NCI-H82 treated with DMSO at 0.1 percent for 48 hours (cell line): ENCODE measurements at regions not wholly inside any gene's neighbourhood (a gene's known extent, or its start where the extent isn't known, plus 50 kb on each side); places are given as distances from the start of the nearest gene placed in this dataset.

Experiments used
- DNase-seq: peaks from one replicate; lab custom pipeline; 2025; ENCODE audit not compliant: unreplicated experiment; lab: John Stamatoyannopoulos, UW

DNA sequence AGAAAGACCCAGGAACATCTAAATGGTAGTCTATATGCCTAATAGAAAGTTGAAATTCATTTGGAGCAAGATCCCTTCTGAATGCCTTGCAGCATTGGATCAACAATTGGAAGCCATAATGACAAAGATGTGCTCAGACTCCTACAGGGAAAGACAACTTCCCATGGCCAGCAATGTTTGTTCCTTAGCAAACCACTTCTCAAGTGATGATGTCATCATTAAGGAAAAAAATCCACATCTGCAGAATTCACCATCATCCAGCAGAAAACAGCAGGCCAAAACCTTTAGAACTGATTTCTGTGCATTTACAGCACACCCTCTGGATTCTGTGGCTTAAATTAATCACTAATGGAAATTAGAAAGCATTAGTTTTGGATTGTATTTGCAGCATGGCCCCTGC, 82.4 kb upstream of the ZIC3 start:
- no peak for DNase-seq

DNA sequence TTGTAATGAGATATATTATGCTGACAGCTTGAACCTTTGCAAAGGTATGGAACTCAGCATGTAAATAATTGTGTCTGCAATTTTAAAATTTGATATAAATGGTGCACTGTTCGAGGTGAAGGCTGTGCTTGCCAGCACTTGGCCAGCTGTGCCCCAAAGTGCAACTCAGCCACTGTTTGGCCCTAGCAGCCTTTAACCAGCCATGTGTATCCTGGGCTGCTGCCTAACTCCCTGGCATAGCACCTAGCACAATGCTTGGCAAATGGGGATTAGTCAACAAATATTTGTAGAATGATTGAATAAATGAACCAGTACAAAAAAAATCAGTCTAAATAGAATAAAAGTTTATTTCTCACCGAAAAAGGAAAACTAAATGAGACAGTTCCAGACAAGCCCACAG, 83.8 kb upstream of the ZIC3 start:
- DNase-seq: no peak

- DNase-seq: no peak
Measured at GRCh38 chrX:137479386-137479785, 86.5 kb upstream of the ZIC3 start.

DNA sequence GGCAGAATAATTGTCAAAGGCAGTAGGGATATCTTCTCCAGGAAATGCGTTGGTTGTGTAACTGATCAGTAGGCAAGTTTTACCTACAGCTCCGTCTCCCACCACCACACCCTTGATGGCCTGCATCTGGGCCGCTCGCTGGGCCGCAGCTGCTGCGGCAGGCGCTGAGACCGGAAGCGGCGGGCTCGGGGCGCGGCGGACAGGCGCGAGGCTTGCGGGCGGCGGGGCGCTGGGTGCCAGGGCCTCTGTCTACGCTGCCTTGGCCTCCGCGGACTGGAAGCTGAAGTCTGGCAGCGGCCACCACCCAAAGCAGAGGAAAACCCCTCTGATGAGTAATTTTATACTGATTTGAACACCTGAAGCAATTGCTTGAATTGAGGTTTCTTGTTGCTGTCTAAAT, 124.2 kb upstream of the ZIC3 start:
- no peak for DNase-seq

DNA sequence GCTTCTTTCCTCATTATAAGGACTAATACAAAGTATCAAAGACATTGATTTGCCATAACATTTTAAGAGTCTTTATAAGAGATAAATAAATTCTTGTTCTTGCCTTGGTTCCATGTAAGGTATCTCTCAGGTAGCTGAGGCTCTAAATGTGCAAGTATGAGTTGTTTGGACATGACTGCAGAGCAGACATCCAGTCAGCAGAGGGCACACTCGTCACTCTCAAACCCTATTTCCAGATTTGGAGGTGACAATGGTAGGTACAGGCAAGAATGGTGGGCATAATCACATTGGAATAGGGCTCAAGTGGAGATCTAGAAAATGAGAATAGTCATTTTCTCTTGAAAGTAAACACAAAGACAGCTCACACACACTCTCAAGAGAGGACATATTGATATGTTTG, 133.3 kb upstream of the ZIC3 start:
- DNase-seq: no peak

- DNase-seq: no peak
Measured at GRCh38 chrX:137431693-137432488, 134.0 kb upstream of the ZIC3 start.

- no peak for DNase-seq
Measured at GRCh38 chrX:137430984-137431475, 134.9 kb upstream of the ZIC3 start.

DNA sequence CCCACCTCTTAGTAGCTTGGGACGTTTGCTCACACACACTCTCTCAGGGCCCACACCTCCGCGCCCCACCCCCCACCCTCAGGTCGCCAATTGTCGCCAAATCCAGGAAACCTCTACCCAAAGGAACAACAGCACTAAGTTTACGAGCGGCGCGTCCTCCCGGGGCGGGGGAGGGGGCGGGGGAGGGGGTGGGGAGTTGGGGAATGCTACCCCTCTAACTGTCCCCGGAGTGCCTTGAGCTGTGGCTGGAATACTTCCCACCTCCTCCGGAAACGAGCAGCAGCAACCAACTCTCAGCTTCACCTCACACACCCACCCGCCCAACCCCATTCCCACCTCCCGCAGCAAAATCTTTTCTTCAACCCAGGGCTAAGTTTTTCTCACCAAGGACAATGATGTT, 135.6 kb upstream of the ZIC3 start:
- no peak for DNase-seq

DNA sequence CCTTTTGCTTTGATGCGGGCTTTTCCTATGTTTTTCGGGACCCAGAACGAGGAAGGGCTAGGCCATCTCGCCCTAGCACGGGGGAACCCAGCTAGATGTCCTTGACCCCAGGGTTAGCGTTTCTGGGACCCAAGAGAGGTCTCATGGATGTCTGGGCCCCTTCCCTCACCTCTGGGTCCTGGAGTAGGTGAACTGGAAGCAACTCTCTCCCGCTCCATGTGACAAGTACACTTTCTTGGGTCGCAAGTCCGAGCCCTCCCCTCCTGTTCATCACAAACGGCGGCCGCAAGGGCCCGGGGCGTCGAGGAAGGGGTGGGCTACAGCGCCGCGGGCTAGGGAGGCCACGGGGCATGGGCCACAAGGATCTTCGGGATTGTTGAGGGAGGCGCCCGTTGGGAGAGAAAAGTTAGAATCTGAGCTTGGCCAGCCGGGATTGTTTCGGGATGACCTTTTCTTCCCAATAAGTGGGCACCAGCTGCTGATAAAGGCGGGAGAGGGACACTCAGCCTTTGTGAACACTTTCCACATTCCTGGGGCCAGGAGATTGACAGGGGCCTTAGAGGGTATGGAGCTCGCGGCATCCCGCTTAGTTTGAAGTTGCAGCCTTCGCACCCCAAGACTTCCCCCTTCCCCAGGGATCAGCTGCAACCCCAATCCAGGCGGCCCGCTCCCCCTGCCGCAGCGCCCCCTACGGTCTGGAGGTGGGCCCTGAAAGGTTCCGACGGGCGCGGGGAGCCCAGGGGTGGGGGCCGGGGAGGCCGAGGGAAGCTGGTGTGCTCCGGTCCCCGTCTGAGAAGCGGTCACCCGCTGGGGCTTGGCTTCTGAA, 136.9 kb upstream of the ZIC3 start:
- no peak for DNase-seq

DNA sequence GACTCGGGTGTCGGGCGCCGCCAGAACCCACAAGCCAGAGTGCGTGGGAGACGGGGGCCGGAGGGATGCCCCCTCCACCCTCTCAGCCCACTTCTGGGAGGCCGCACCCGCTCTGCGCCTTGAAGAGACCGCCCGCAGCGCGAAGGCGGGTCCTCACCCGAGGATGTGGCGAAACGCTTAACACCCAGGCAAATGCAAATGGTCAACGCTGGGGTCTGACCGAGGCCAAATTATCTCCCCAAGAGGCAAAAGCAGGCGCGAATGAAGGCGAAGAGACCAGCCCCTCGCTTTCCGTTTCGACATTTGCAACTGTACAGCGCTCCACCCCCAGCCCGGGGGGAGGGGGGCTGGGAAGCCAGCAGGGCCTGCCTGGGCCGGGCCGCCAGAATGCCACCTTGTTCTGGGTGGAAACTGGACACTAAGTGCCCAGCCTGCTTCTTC, 137.7 kb upstream of the ZIC3 start:
- no peak for DNase-seq

DNA sequence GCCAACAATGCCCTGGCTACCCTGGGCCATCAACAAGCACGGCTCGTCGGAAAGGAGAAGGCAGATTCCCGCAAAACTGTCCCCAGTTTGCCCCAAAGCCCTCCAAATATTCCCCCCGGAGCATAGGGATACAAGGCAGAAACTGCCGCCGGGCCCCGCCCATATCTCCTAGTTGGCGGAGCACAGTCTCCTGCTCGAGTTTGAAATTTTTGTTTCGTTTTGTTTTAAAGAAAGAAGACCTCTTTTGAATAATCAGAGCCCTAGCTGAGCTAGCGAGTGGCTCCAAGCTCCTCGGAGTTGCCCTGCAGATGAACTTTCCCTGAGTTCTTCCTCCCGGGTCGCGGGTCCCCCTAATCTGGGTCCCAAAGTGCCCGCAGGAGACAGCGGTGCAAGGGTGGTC, 138.1 kb upstream of the ZIC3 start:
- no peak for DNase-seq

- no peak for DNase-seq
Measured at GRCh38 chrX:137427426-137427778, 138.5 kb upstream of the ZIC3 start.

DNA sequence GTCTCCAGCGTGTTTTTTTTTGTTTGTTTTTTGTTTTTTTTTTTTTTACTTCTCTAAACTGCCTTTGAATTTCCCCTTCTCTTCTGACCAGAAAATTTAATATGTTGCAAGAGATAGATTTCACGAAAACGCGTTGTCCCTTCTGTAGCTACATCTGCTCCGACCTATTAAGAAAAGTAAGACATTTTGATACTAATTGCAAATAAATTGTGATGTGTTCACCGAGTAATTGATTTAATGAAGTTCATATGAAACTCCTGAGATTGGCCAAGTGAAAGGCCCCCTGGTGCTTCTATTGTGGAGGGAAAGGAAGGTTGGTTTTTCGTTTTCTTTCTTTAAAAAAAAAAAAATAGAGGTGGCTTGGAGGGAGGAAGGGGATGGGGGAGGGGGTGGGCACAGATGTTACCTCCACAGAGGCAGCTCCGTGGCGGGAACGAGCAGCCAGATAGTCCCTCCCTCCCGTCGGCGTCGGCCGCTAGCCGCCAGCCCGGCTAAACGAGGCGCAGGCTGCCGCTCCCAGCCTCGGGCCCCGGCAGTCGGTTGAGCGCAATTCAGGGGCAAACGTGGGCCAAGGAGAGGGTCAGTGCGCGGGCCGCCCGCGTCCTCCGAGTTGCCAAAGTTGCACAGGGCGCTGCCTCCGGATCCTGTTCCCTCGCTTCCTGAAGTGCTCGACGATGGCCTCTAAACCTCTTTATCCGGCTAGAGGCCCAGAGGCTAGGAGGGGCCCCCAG, 139.1 kb upstream of the ZIC3 start:
- no peak for DNase-seq

DNA sequence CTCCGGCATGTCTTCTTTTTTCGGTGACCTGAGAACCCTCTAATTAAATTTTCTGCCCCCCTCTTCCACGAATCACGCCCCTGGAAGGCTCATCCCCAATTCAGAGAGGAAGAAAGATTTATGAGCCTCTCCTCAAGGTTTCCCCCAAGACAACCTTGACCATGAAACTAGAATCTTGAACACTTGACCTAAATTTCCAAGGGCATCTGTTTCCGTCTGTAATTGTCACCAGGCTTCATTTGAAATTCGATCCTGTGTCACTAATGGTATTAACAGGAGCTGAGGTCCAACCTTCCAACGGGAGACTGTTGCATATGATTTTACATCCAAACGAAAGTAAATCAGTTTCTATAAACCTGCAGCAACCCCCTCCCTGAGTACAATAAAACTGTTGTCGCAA, 139.9 kb upstream of the ZIC3 start:
- no peak for DNase-seq

- peak; percentile 31 for DNase-seq
Measured at GRCh38 chrX:137425273-137425902, 140.5 kb upstream of the ZIC3 start.

- DNase-seq: no peak
Measured at GRCh38 chrX:137424679-137425078, 141.2 kb upstream of the ZIC3 start.

GRCh38 chrX:137423241-137423640, 142.7 kb upstream of the ZIC3 start:
- DNase-seq: no peak

DNA sequence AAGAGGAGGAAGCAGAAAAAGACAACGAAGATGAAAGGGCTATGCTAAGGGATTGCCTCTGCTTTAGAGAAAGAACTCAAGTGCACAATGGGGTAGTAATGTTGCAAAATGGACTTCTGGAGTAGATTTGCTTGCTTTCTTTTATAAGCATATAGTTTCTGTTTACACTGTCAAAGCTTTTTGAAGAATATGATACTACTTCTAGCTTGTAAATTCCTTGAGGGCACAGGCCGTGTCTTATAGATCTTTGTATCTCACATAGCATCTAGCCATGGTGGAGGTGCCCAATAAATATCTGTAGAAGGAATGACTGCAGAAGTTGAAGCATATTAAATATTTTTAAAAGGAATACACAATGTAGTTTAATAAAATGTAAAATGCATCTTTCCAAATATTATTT, 147.8 kb upstream of the ZIC3 start:
- no peak for DNase-seq

DNA sequence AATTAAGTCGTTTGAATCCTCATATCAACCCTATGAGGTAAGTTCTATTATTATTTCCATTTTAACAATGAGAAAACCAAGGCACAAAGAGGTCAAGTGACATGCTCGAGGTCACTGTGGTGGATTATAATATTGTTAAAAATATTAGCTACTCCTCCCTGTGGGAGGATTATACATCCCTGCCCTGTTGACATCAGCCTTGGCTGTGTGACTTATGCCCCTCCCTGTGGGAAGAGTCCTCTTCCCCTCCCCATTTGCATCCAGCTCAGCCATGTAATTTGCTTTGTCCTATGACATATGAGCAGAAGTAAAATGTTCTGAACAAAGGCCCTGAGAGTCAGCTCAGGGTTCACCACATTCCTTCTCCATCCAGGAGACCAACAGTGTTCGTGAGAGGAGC, 152.7 kb upstream of the ZIC3 start:
- DNase-seq: no peak

DNA sequence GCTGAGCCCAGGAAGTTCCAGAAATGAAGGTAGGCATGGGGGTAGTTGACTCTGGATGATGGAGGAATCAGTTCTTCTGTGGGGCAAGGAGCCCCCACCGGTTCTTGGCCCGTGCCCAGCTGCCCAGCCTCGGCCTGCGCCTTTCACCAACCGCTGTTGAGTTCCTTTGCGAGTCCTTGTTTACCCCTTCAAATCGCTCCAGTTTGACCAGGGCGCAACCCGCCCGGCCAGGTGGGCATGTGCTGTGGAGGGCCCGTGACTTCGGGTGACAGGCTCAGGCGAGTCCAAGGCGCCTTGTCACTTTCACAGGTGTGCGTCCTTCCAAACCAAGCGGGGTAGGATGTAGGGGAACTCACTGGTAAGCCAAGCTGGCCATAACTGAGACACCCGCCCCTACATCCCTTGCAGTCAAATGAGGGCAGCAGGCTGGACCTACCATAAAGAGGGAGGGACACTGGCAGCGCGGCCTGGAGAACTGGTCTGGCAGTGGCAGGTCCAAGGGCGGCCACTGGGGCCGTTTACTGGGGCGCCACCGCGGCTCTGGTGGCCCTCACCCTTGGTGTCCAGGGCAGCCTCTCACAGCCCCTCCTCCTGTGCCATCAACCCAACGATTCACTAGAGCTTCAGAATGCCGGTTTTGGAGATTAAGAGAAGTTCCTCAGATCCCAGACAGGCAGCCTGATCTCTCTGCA, 160.3 kb upstream of the ZIC3 start:
- no peak for DNase-seq

GRCh38 chrX:137401092-137401491, 164.8 kb upstream of the ZIC3 start:
- DNase-seq: no peak
